NCI-H446 treated with DMSO at 0.1 percent for 48 hours (cell line): ENCODE measurements at regions not wholly inside any gene's neighbourhood (a gene's known extent, or its start where the extent isn't known, plus 50 kb on each side); places are given as distances from the start of the nearest gene placed in this dataset.
"Not testable (repeated sequence)": the region's sequence is repeated elsewhere in the genome, so short reads cannot be mapped to it uniquely, and the experiment has no call there.

Experiments
- DNase-seq: peaks from one replicate; lab custom pipeline; 2025; lab: John Stamatoyannopoulos, UW

DNA sequence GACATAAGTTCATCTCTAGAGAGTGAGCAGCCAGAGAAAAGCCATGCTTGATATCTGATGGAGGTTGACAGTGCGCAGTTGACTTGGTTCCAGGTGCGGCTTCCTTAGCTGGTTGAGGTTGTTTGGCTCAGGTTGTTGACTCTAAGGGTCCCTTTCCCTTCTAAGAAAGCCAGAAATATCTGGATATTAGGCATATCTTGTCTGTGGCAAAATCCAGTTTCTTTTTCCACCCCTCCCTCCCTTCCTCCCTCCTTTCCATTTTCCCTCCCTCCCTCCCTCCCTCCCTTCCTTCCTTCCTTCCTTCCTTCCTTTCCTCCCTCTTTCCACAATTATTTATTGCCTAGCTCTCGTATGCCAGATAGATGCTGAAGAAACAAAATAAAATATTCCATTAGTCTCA lies 82.6 kb upstream of the TNP1 start:
- DNase-seq, result no peak

DNA sequence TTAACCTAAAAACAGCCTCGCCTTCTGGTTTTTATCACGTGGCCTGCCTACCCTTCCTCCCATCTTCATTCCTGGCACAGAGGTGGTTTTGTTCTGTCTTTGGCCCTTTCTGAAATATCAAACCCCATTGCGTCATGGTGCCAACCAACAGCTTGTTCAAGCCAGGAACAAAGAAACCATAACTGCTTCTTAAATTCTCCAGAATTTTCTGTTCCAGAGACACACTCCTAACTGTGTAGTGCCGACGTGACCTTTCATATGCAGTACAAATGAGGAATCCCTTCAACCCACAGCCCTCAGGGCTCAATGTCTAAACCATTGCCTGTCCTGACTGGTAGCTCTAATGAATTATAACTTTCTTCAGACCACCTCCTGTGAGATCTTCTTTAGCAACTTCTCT lies 82.2 kb upstream of the TNP1 start:
- DNase-seq, result no peak

- no peak for DNase-seq
These were observed 77.1 kb upstream of the TNP1 start for GRCh38 chr2:216936954-216937357.

DNA sequence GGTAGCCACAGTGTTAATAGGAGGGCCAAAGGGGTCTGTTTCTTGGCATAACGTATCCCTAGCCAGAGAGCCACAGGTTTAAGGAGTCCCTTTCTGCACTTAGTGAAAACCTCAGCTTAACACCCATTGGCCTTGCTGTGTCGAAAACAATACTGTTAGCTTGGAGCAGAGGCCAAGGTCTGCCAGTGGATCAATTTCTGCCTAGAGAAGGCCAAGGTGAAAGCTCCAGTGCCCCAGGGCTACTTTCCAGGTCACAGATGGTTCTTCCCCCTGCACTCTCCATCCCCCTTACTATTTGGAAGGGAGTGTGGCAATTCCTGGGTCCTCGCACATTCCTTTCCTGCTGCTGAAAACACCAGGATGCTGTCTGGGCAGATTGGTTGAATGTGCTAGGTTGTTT lies 74.8 kb upstream of the TNP1 start:
- DNase-seq, result no peak

DNA sequence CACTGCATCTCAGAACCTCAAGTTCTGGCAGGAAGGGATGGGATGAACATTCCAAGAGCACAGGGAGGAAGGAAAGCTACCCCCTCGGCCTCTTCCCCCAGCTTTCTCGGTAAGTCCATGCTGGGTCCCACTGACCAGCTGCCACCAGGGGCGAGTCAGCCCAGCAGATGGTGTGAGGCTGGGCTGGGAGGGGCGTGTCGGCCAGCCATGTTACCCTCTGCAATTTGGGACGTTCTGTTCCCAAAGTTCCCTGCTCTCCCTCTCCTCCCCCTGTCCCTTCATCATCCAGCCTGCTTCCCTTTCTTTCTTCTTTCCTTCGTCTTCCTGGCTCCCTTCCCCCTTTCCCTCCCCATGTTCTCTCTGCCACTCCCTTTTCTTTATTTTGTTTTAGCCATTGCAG lies 74.3 kb upstream of the TNP1 start:
- DNase-seq, result no peak

- peak; percentile 76 for DNase-seq
These were observed 73.1 kb upstream of the TNP1 start for GRCh38 chr2:216932863-216933548.

DNA sequence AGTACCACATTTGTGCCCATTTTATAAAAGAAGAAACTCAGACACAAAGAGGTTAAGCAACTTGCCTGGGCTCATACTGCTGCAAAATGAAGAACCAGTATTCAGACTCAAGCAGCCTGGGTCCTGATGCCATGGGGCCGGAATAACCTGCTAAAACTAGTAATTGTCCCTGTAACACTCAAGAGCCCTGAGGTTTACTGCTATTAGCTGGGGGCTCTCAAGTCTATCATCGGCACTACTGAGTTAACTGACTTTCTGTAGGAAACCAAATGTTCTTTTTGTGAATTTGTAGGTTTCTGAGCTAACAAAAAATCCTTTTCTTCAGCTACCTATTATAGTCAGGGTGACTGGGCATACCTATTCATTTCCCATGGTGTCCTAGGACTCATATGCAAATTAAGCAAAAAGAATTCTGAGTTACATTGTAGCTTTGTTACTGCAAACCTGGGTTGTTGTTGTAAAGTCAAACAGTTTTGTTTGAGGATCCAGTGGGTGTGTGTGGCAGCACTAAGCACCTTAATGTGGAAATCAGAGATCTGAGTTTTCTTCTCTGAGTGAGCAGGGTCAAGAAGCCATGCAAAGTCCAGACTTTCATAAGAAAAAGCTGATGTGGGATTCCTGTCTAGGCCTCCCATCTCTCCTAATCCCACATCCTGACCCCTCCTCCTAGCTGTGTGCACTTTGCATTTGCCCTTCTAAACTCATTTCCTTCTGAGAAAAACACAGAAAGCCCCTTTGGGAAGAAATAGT lies 72.4 kb upstream of the TNP1 start:
- no peak for DNase-seq

DNA sequence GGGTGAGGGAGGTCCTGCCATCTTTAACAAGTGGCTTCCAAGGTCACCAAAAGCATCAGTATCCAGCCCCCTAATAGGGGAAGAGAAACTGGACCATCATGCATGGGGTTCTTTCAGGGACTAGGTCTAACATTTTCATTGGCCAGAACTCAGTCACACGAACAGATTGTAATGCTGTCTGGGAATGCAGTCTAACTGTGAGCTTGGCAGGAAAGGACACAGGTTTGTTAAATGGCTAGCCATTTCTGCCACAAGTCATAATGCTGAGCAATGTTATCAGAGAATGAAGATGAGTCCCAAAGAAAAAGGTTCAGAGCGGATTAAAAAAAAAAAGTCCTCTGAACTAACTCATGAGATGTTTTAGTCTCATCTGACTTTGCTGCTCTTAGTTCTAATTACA lies 70.9 kb upstream of the TNP1 start:
- no peak for DNase-seq

DNA sequence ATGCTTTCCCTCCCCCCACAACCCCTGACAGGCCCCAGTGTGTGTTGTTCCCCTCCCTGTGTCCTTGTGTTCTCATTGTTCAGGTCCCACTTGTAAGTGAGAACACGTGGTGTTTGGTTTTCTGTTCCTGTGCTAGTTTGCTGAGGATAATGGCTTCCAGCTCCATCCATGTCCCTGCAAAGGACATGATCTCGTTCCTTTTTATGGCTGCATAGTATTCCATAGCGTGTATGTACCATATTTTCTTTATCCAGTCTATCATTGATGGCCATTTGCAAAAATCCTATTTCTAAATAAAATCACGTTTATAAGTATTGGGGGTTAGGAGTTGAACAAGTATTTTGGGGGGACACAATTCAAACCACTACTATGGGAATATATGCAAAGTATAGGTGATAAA lies 69.5 kb upstream of the TNP1 start:
- not testable (repeated sequence) for DNase-seq

DNA sequence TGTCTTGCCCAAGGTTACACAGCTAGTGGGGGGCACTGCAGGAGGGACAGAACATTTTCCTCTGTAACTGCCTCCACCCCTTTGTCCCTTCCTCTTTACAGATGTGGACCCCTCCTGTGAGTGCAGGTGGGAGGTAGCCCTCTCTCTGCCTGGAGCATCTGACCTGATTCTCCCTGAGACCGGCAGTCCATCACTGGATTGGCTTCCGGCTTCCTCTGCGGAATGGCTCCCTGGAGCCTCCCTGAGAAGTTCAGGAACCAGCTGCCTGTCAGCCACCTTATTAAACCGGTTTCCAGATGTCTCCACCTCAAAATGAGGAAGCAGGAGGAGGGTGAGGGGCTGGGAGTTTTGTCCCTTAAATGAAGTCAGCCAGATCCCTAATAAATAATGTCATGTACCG lies 67.3 kb upstream of the TNP1 start:
- DNase-seq, result no peak

DNA sequence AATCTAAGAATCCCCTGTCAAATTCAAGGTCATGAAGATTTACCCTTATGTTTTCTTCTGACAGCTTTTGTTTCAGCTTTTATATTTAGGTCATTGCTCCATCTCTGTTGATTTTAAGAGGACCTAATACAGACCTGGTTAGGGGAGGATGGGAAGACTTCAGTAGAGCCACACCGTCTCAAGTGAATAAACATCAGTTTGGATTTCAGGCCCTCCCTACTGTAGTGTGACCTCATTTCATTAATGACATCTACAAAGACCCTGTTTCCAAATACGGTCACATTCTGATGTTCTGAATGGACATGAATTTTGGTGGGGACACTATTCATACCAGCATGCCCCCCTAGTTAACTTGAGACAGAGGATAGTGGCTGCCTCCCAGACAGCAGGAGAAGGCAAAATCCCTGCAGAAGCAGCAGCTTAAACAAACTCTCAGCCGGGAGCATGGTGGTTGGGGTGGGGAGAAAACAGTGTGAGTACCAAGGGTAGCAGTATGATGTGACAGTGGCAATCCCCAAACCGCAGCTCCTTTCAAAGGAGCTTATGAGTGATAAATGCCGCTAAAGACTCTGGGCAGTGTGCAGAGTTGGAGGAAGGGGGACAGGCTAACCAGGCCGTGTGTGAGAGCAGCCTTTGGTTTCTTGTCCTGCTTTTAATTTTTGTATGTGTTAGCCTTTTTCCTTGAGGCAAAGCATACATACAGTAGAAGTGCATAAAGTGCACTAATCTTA lies 65.9 kb upstream of the TNP1 start:
- no peak for DNase-seq

DNA sequence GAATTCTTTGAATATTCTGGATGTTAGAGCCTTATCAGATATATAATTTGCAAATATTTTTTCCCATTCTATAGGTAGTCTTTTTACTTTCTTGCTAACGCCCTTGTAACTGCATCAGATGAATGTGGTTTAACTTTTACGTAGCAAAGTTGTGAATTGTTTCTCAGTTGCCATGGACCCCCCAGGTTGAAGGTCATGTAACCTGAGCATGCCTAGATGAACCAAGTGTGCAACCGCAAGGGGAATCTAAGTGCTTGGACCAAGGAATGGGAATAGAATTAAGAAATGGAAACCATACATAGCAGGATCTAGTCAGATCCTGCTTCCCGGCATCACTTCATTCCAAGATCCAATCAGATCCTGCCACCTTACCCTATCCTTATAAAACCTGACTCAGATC lies 65.1 kb upstream of the TNP1 start:
- no peak for DNase-seq

GRCh38 chr2:216923706-216924105 lies 63.8 kb upstream of the TNP1 start:
- no peak for DNase-seq

- DNase-seq, result no peak
These were observed 62.4 kb upstream of the TNP1 start for GRCh38 chr2:216922175-216922780.

GRCh38 chr2:216920937-216921456 lies 61.1 kb upstream of the TNP1 start:
- DNase-seq, result no peak

- DNase-seq, result no peak
These were observed 60.4 kb upstream of the TNP1 start for GRCh38 chr2:216920143-216920876.

GRCh38 chr2:216918088-216918680 lies 58.3 kb upstream of the TNP1 start:
- DNase-seq, result peak; percentile 86

- no peak for DNase-seq
These were observed 57.2 kb upstream of the TNP1 start for GRCh38 chr2:216916956-216917650.

DNA sequence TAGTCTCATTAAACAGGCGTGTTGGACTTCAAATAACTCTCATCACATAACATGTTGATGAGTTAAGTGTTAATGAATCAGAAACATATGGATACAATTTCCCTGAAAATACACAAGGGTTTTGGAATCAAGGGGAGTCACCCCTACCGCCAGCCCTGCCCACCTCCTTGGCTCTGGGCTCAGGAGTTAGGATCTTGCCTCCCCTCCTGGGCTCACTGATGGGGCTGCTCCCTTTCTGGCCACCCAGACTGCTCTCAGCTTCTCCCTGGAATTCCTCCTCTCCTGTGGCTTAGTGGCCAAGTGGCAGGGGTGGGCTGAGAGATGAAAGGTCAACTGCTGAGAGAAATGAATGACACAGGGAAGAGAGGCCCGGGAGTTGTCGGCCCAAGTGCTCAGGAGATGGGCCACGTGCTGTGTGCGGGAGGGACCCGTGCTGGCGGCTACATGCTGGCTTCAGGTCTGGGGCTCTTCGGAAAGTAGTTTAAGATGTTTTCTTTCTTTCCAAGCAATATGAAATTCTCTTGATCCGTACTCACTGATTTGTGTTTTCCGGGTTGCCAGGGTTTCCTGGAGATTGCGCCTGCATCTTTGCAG lies 55.8 kb upstream of the TNP1 start:
- no peak for DNase-seq

- no peak for DNase-seq
These were observed 54.6 kb upstream of the TNP1 start for GRCh38 chr2:216914491-216914890.
